ENCODE measurements at regions not wholly inside any gene's neighbourhood (a gene's known extent, or its start where the extent isn't known, plus 50 kb on each side); places are given as distances from the start of the nearest gene placed in this dataset.

- Histone ChIP-seq H3K14ac (ENCODE audit: insufficient read depth, low read length) (no peak overlapping the region), H3K23me2 (ENCODE audit: insufficient read length, low read depth, low read length, poor library complexity, severe bottlenecking) (no peaks in the 10 kb centered on the region), H3K9ac (ENCODE audit: extremely low read depth, insufficient read length, low read length) (no peak overlapping the region), H3T11ph (ENCODE audit: low read length) (no peak overlapping the region), H2BK20ac (ENCODE audit: low read depth, low read length, poor library complexity, severe bottlenecking) (no peak overlapping the region), H3K79me1 (ENCODE audit: insufficient read depth, low read depth, low read length, poor library complexity, severe bottlenecking) (no peaks in the 10 kb centered on the region), H2BK15ac (ENCODE audit: low read depth, low read length) (no peak overlapping the region), H3K4me1 (ENCODE audit: insufficient read depth, low read length) (no peaks in the 10 kb centered on the region), H3K56ac (ENCODE audit: insufficient read length, low read depth, low read length) (no peak overlapping the region), H2AFZ (ENCODE audit: low read length) (no peak overlapping the region), H2BK120ac (ENCODE audit: low read depth, low read length, poor library complexity, severe bottlenecking) (no peak overlapping the region), H4K5ac (ENCODE audit: insufficient read length, low read depth, low read length) (no peak overlapping the region), H3K79me2 (ENCODE audit: insufficient read depth, low read length) (no peaks in the 10 kb centered on the region), H2BK12ac (ENCODE audit: insufficient read length, low read depth, low read length) (no peak overlapping the region), H2BK5ac (ENCODE audit: insufficient read length, low read length) (no peak overlapping the region), H2AK5ac (ENCODE audit: insufficient read length, low read length) (no peak overlapping the region), H3K9me3 (ENCODE audit: control insufficient read depth, low read depth, low read length) (no peaks in the 10 kb centered on the region), H3K18ac (ENCODE audit: insufficient read length, low read depth, low read length) (no peak overlapping the region), H3K27me3 (ENCODE audit: insufficient read depth, low read length) (no peaks in the 10 kb centered on the region), H3K23ac (ENCODE audit: insufficient read length, low read depth, low read length) (no peak overlapping the region), H3K27ac (ENCODE audit: insufficient read length, low read depth, low read length) (no peak overlapping the region), H3K4ac (ENCODE audit: low read depth, low read length) (no peak overlapping the region), H4K91ac (ENCODE audit: insufficient read length, low read depth, low read length) (no peak overlapping the region), H3K4me2 (ENCODE audit: insufficient read depth, insufficient read length, low read length) (no peak overlapping the region), H4K20me1 (ENCODE audit: control insufficient read depth, insufficient read depth, insufficient read length) (no peaks in the 10 kb centered on the region), H4K8ac (replicated peaks; ENCODE audit: insufficient read length, low read depth, low read length) (no peak overlapping the region)
- Mint-ChIP-seq H3K4me3 (no peak overlapping the region), H3K9me3 (no peaks in the 10 kb centered on the region), H3K27ac (no peak overlapping the region), H3K4me1 (no peaks in the 10 kb centered on the region), H3K36me3 (ENCODE audit: insufficient read depth in 1 of 3, low read depth in 3 of 3) (no peaks in the 10 kb centered on the region), H3K27me3 (ENCODE audit: low read depth) (no peaks in the 10 kb centered on the region)
- no peak for TF ChIP-seq CTCF (conservative IDR thresholded peaks at IDR 0.05)
- no peak for DNase-seq
- no CpG with 5 or more reads among the region's 6 CpGs for WGBS (ENCODE audit: extremely low coverage, insufficient read length, low lambda C conversion rate)
These were observed 234.5 kb downstream of the RBM43 start for GRCh38 chr2:151027151-151027550.

Data from H9 (cell line).